ENCODE measurements at regions not wholly inside any gene's neighbourhood (a gene's known extent, or its start where the extent isn't known, plus 50 kb on each side); places are given as distances from the start of the nearest gene placed in this dataset.
A peak's percentile ranks its signal among the peaks of the same experiment; 100 is the strongest.

- DNase-seq (ENCODE audit: low read depth): no peak
These were observed 132.9 kb upstream of the IL12A start for GRCh38 chr3:159855599-159856346.

- no peak for DNase-seq (ENCODE audit: low read depth)
These were observed 132.0 kb upstream of the IL12A start for GRCh38 chr3:159856590-159857104.

- DNase-seq (ENCODE audit: low read depth): no peak
These were observed 130.8 kb upstream of the IL12A start for GRCh38 chr3:159857840-159858239.

DNA sequence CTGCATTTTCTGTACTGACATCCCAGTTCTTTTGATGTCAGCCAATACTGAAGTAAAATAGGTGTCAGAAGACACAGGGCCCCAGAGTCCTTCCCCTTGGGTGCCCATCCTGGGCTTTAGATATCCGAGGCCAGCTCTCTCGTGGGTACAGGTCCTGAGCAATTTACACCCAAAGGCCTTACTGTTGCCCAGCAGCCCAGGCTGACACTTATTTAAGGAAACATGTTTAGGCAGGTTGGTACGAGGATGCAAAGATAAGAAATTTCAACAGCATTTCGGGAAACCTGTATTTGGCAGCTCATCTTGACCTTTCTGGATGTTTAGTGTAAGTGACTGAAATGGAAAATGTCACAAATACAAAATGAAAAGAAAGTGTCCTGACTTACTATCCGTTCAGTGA is 130.0 kb upstream of the IL12A start:
- no peak for DNase-seq (ENCODE audit: low read depth)

DNA sequence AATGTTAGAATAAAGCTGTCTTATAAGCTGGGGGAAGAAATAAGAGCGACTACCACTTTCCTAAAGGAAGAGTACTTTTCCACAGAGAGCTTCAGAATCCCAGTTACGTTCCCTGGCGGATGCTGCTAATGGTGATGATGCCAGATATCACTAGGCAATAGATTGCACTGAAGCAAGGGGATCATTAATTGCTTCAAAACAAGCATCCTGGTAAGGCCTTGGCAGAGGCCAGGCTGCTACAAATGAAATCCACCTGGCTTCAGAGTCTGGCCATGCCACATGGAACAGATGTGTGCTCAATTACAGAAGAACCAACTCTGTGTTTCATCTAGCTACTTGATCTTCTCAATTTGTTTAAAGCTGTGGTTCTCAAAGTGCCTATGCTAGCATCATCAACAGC is 129.2 kb upstream of the IL12A start:
- no peak for DNase-seq (ENCODE audit: low read depth)

- no peak for DNase-seq (ENCODE audit: low read depth)
These were observed 128.8 kb upstream of the IL12A start for GRCh38 chr3:159859836-159860235.

DNA sequence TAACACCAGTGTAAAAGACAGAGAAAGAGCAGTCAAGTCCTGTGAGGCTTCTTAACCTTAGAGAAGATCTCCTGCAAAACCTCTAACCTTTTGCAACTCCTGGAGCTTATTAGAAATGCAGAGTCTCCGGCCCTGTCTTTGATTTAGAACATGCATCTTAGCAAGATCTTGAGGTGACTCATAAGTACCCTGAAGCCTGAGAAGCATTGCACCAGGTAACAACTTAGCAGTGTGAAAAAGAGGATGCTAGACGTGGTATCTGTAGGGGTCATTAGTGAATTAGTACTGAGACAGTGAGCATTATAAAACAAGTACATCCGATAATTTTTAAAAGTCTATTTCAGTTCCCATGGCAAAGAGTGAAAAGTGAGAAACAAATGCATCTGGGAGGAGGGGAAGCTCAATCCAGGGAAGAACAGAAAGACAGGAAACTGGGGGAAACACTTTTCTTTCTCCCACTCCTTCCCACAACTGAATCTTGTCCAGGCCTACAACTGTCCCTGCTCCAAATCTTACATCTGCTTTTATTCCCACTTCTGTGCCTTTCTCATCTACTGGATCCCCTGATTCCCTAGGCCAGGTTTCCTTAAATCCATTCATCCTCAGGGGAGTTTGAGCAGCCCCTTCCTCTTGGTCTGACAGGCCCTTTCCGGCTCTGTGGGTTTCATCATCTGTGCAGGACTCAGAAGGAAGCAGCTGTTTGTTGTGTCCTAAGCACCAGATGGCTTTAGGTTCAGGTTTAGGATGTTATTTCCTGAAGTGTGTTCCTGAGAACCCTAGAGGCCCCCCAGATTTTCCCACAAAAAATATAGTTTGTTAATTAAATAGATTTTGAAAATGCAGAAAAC is 128.1 kb upstream of the IL12A start:
- DNase-seq (ENCODE audit: low read depth): no peak

- no peak for DNase-seq (ENCODE audit: low read depth)
These were observed 127.2 kb upstream of the IL12A start for GRCh38 chr3:159861369-159861987.

GRCh38 chr3:159865041-159865579 is 123.5 kb upstream of the IL12A start:
- no peak for DNase-seq (ENCODE audit: low read depth)

GRCh38 chr3:159866201-159866746 is 122.4 kb upstream of the IL12A start:
- DNase-seq (ENCODE audit: low read depth): no peak

GRCh38 chr3:159867372-159867771 is 121.3 kb upstream of the IL12A start:
- DNase-seq (ENCODE audit: low read depth): no peak

GRCh38 chr3:159870723-159871122 is 117.9 kb upstream of the IL12A start:
- no peak for DNase-seq (ENCODE audit: low read depth)

- no peak for DNase-seq (ENCODE audit: low read depth)
These were observed 116.1 kb upstream of the IL12A start for GRCh38 chr3:159872374-159873109.

DNA sequence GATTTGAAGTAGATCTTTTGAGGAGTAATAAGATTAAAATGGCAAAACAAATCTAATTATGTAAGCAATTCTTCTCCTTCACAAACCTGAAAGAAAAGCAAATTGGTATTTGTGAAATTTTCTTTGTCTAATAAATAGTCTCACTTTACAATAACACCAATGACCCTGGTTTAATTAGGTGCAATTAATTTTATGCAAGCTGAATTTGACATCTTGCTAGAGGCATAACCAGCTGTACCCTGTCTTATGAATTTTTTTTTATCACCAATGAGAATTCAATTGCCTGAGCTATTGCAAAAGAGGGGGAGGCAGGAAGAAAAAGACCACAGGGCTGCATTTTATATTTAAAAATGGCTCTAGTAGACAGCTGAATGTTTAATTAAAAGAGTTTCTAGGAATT is 113.5 kb upstream of the IL12A start:
- no peak for DNase-seq (ENCODE audit: low read depth)

- DNase-seq (ENCODE audit: low read depth): no peak
These were observed 110.7 kb upstream of the IL12A start for GRCh38 chr3:159877924-159878323.

- no peak for DNase-seq (ENCODE audit: low read depth)
These were observed 109.5 kb upstream of the IL12A start for GRCh38 chr3:159879146-159879545.

DNA sequence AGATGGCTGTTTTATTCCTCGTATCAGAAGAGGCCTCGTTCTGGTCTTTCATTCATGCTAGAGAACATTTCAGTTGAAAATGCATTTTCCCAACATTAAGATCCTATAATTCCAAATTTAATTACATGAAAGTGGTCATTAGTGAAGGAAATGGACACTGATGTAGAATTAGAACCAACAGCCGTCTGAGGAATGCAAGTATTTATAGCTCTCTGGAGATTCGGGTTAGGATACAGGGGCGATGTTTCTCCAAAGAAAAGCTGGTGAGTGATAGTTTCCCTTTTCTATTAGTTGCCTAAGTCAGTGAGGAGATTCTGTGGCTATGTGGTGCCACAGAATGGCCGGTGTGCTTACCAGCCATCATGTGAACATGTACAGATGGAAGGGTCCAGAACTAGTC is 109.0 kb upstream of the IL12A start:
- peak; percentile 68 for DNase-seq (ENCODE audit: low read depth)

GRCh38 chr3:159881208-159881607 is 107.4 kb upstream of the IL12A start:
- DNase-seq (ENCODE audit: low read depth): no peak

DNA sequence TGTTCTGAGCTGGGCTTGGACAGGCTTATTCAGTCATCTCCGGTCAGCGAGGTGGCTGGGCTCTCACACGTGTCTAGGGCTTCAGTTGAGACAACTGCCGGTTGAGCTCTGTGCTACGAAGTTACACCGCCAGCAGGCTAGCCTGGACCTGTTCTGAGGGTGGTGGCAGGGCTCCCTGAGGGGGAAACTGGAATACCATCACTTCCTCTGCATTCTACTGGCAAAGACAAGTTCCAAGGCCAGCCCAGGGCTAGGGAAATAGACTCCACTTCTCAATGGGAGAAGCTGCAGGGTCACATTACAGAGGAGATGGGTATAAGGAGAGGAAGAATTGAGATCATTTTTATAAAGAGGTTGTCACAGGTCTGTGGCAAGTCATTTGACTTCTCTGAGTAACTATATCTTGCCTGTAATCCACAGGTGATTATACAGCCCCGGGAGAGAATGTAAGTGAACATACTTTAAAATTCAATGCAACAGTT is 106.8 kb upstream of the IL12A start:
- peak; percentile 61 for DNase-seq (ENCODE audit: low read depth)

GRCh38 chr3:159882367-159882766 is 106.3 kb upstream of the IL12A start:
- no peak for DNase-seq (ENCODE audit: low read depth)

All from myocyte (in vitro differentiated cells).